Ureter (tissue), 1 donor: ENCODE measurements at regions not wholly inside any gene's neighbourhood (a gene's known extent, or its start where the extent isn't known, plus 50 kb on each side); places are given as distances from the start of the nearest gene placed in this dataset.
"Not testable (repeated sequence)": the region's sequence is repeated elsewhere in the genome, so short reads cannot be mapped to it uniquely, and the experiment has no call there.

ENCODE experiments used
- DNase-seq: peaks from one replicate; pipeline ENCODE4 v3.0.0-alpha.2; 2020; ENCODE audit warnings: low spot score
- donor health status: DM: yes; HTN: yes; CAD: no.

DNA sequence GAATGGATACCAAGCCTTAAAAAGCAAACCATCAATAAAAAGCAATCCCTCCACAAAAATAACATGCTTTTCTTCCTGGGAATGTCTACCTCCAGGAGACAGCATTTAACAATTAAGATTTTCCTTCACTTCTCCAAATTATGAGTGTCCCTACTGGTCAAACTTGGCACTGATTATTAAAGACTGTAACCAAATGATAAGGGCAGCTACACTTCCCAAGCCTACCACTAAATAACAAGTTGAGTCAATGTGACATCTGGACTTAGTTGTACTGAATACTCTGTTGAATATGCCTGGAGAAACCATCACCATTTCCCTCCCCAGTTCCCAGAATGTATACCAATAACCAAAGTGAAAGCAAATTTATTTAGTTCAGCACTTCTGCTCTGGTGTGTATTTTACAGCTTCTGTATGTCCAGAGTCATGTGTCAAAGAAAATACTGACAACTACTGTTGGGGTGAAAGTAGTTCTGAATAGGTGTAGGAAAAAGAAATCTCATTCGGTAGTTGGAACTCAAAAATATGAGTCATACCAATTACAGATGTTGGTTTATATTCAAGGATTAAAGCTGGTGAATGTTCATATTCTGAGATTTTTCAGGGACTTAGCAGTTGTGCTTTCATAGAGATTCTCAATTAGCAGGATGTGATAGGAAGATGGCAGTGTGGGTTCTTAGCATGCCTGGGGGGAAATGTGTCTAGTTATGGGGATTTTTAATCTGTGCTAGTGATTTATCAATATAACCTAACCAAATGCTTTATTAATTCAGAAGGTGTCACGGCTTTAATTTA, 1291.6 kb upstream of the GYPC start:
- no peak for DNase-seq

DNA sequence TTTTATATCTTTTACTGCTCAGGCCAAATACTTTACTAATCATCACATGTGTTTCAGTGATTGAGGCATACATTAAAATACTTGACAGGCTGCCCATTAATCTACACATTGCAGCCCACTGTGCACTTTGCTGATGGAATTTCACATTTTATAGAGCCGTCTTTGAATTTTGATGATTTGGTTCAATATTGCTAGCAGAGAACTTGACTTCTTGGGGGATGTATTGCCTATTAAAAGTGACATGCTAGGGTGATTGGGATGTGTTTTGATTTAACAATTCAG, 1291.0 kb upstream of the GYPC start:
- no peak for DNase-seq

GRCh38 chr2:125371867-125372266, 1284.1 kb upstream of the GYPC start:
- no peak for DNase-seq

DNA sequence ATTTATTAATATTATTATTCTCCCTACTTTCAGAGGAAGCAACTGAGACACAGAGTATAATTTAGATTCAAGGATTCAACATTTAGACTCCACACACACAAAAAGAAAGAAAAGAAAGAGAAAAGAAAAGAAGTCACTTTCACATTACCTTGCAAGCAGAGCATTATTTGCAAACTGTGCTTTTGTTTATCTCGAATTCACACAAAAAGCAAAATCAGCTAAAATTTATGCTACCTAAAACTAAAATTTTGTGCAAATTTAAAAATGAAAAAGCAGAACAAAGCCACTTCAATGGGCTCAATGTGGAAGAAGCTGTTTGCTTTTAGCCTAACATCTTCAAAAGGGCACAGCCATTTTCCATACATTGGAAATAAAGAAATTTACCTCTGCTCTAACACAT, 1282.7 kb upstream of the GYPC start:
- no peak for DNase-seq

DNA sequence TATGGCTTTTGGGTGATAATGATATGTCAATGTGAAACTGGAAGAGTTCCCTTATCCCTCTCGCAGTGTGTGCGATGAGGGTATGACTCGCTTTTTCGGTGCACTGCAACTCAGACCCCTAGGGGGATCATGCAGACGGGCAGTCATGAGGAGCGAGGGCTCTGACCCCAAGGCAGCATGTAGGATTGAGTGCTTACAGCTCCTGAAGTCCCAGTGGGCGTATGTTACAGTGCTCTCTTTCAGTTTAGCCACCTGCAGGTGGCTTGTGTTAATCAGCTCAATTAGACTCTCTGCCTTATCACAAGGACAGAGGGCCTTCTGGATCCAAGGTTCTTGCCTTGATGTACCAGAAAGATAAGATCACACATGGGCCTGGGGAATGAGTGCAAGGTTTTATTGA, 1269.9 kb upstream of the GYPC start:
- DNase-seq = no peak

DNA sequence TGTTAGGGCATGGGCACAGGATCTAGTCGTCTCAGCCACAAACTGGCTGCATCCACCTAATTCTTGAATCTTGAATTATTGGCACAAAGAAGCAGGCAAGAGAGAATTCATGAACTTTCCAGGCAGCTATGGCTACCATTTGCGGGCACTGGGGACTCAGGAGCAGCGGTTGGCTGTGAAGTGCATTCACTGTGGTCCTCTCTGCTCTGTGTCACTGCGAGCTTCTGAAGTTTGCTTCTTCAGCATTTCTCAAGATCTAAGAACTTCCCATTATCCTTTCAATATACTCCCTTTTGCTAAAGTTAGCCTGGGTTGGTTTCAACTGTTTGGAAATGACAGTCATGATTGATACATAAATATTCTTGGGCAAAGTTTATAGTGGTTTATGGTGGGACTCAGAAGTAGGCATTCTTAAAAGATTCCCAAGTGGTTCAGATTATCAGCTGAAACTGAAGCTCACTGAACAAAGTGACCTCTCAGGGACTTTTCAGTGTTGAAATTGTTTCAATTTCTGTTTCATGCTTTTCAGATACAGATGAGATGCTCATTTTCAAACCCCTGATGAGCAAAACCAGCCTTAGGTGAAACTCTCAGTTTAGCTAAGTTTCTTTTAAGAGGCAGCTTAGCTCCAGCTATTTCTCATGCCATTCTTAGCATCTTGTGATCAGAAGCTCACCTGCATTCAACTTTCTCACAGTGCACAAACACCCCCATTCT, 1258.3 kb upstream of the GYPC start:
- no peak for DNase-seq

DNA sequence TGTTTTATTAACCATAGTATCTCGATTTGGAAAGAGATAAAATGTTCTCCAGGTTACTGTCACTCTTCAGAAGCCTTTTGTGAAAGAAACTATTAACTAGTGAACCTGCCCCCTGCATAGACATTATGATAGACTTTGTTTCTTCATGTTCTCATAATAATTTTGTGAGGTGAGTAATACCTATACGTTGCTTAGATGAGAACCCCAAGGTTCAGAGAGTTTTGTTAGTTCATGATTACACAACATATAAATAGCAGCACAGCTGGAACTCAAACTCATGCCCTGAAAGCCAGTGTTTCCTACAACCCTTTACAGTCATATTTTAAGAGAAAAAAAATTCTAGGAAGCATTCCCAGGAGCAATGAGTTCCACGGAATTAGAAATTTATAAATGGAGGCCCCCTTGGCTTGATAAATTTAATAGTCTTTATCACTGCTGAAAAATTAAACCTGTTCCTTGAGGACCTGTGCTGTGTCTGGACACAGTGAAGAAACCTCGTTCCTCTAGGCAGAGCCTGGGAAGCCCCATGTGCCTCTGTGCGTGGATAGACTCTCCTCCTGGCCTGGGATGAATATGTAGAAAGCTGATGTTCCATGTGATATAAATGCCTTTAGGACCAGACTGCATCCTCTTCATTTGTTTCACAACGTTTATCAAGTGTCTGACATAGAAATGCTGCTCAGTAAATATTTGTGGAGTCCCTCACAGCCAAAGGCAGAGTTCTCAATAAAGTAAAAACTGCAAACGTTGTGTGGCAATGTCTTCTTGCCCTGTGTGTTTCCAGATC, 1257.0 kb upstream of the GYPC start:
- no peak for DNase-seq

- no peak for DNase-seq
These were observed 1250.1 kb upstream of the GYPC start for GRCh38 chr2:125405816-125406215.

DNA sequence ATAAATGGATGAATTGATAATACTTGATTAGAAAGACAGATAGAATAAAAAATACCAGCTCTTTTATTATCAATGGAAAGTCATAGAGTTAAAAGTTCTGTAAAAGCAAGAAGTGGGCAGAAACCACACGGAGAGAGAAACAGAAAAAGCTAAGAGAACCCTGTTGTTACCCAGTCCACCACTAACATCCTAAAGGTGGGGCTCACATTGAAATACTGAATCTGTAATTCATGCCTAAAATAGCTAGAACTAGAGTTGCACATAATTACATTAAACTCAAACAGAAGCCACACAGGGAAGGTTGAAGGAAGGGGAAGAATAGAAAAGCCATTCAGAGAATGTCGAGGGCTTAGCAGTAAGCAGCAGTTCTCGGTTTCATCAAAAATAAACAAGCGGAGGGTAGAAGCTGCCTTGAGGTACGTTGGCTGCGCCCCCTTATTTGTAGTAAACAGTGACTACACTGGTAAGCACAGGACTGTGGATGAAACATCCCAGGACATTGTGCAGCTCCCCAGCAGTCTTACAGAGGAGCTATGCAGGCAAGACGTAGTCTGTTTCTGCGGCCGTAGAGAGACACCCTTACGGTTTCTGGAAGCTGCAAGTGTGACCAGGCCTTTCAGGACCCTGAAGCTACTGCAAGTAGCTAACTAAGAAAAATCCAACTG, 1247.0 kb upstream of the GYPC start:
- no peak for DNase-seq

GRCh38 chr2:125418483-125418882, 1237.5 kb upstream of the GYPC start:
- DNase-seq = no peak

GRCh38 chr2:125422198-125422770, 1233.7 kb upstream of the GYPC start:
- DNase-seq = not testable (repeated sequence)

- DNase-seq = no peak
These were observed 1231.6 kb upstream of the GYPC start for GRCh38 chr2:125424266-125424785.

GRCh38 chr2:125427721-125428315, 1228.1 kb upstream of the GYPC start:
- no peak for DNase-seq

DNA sequence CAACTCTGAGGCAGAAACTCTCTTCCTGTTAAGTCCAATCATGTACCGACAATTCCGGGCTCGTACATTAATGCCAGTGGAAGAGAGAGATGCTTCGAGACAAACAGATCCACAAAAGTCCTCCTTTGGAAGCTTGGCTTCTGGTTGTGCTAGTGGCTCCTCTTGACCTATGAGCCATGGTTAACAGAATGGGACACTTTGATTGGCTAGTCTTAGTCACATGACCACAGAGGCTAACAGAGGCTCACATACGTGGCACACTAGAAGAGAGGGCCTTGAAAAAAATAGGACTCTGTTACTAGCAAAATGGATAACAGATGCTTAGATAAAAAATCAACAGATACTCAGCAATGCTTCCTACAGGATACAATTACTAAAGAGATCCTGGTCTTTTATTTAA, 1211.9 kb upstream of the GYPC start:
- DNase-seq = no peak

- DNase-seq = no peak
These were observed 1210.5 kb upstream of the GYPC start for GRCh38 chr2:125445495-125445894.

GRCh38 chr2:125450092-125450491, 1205.9 kb upstream of the GYPC start:
- no peak for DNase-seq

DNA sequence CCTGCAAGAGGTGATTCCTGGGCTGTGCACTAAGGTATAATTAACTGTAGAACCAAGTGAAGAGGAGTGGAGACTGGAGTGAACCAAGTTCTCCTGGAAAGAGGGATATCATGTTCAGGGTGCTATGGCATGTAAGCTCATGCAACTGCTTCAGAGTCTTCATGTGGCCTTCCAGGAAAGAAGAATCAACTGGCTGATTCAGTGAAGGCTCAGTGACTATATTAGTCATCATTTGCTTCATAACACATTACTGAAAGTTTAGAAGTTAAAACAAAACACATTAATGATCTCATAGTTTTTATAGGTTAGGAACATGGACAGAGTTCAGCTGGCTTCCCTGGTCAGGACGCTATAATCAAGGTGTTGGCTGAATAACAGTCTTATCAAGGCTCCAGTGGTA, 1200.8 kb upstream of the GYPC start:
- DNase-seq = no peak

DNA sequence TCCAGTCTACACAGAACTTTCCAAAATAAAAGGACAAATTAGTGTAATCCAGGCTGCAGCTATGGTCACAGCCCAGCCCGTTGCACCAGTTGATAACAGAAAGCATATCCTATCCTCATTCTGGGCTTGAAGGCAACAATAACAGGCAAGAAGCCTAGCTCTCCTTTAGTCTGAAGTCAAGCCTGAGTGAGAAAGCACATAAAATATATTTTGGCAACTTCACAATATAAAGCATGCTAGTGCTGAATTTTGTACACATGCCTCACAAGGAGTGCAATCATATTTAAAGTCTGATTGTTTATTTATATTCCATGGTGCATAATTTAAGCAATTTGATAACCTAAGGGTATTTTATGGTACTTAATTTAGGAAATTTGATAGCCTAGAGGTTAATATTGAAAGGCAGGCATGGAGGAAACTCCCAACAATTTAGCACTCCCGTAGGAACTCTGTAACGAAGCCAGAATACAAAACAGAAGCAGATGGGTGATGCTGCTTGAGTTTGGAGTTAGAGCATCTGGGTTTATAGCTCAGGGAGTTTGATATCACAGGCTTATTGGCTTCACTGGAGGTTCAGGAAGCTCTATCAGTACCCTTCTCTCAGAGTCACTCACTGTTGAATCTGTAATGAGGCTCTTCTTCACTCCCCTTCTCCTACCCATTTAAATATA, 1199.1 kb upstream of the GYPC start:
- no peak for DNase-seq

- no peak for DNase-seq
These were observed 1184.0 kb upstream of the GYPC start for GRCh38 chr2:125471963-125472362.

DNA sequence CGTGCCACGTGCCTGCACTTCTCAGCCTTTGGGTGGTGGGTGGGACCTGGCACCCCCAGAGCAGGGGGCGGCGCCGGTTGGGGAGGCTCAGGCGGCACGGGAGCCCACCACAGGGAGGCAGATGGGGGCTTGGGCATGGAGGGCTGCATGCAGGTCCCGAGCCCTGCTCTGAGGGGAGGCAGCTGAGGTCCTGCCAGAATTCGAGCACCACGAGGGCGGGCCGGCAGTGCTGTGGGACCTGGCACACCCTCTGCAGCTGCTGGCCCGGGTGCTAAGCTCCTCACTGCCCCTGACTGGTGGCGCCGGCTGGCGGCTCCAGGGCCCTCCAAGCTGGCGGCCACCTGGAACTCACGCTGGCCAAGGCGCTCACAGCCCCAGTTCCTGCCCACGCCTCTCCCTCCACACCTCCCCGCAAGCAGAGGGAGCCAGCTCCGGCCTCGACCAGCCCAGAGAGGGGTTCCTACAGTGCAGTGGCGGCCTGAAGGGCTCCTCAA, 1176.8 kb upstream of the GYPC start:
- no peak for DNase-seq

- DNase-seq = no peak
These were observed 1165.7 kb upstream of the GYPC start for GRCh38 chr2:125490308-125490707.
